PC-9 (cell line): ENCODE measurements at regions not wholly inside any gene's neighbourhood (a gene's known extent, or its start where the extent isn't known, plus 50 kb on each side); places are given as distances from the start of the nearest gene placed in this dataset.

Experiments used
- BruUV-seq: library from RNA; stranded (reverse); fragments of 400-500 nt; replicated peaks from 2 replicates; lab custom pipeline; 2021; lab: Mats Ljungman, UMichigan
- CTCF ChIA-PET: fragments of 300-600 bp; sonication (Branson Sonifier 250); formaldehyde crosslinking; loops from one replicate; lab custom pipeline; 2022; ENCODE audit warnings: antibody characterized with exemption; lab: Charles Lee
- POLR2A ChIA-PET: fragments of 300-600 bp; sonication (Branson Sonifier 250); formaldehyde crosslinking; loops from one replicate; lab custom pipeline; 2022; ENCODE audit warnings: antibody characterized with exemption; ENCODE audit not compliant: unreplicated experiment; lab: Charles Lee
- DNase-seq, 2 experiments: peaks; one replicate each; pipeline versions ENCODE4 v3.0.0 to v3.0.0-alpha.2; 2015 to 2022; ENCODE audit warnings: mixed read lengths in 1 of 2
- H2AFZ ChIP-seq: fragments of 200-600 bp; sonication (generic); 2 replicates; pipeline ENCODE4 v1.8.1; 2017; ENCODE audit warnings: antibody characterized with exemption
- H3F3A ChIP-seq: fragments of 200-600 bp; sonication (generic); 2 replicates; pipeline ENCODE4 v1.8.1; 2017; ENCODE audit warnings: antibody characterized with exemption, mild to moderate bottlenecking, low read depth; ENCODE audit not compliant: insufficient read depth
- H3K27ac ChIP-seq: fragments of 200-600 bp; sonication (generic); 2 replicates; pipeline ENCODE4 v1.6.1; 2016; ENCODE audit warnings: mixed run types
- H3K27me3 ChIP-seq: fragments of 200-600 bp; sonication (generic); 2 replicates; pipeline ENCODE4 v1.6.1; 2016; ENCODE audit warnings: low read depth, mixed run types; ENCODE audit not compliant: insufficient read depth
- H3K36me3 ChIP-seq: fragments of 200-600 bp; sonication (generic); 2 replicates; pipeline ENCODE4 v1.6.1; 2016; ENCODE audit warnings: low read depth, mixed run types
- H3K4me1 ChIP-seq: fragments of 200-600 bp; sonication (generic); replicated peaks from 2 replicates; pipeline ENCODE4 v1.6.1; 2016; ENCODE audit warnings: mixed run types; ENCODE audit not compliant: insufficient read depth
- H3K4me2 ChIP-seq: fragments of 200-600 bp; sonication (generic); 2 replicates; pipeline ENCODE4 v1.6.1; 2017; ENCODE audit warnings: mixed run types
- H3K4me3 ChIP-seq: fragments of 200-600 bp; sonication (generic); 2 replicates; pipeline ENCODE4 v1.6.1; 2016; ENCODE audit warnings: mixed run types
- H3K79me2 ChIP-seq: fragments of 200-600 bp; sonication (generic); 2 replicates; pipeline ENCODE4 v1.6.1; 2017; ENCODE audit warnings: low read depth, mixed run types
- H3K9me2 ChIP-seq: fragments of 200-600 bp; sonication (generic); 2 replicates; pipeline ENCODE4 v1.8.1; 2017; ENCODE audit warnings: mild to moderate bottlenecking; ENCODE audit not compliant: insufficient read depth
- H3K9me3 ChIP-seq: fragments of 200-600 bp; sonication (generic); 2 replicates; pipeline ENCODE4 v1.8.1; 2016; ENCODE audit warnings: low read depth; ENCODE audit not compliant: insufficient read depth
- H4K20me1 ChIP-seq: fragments of 200-600 bp; sonication (generic); 2 replicates; pipeline ENCODE4 v1.8.1; 2017; ENCODE audit not compliant: insufficient read depth
- CTCF ChIP-seq: fragments of 200-600 bp; sonication (generic); conservative IDR thresholded peaks from 2 replicates; pipeline ENCODE4 v1.6.1; 2017; ENCODE audit warnings: mixed run types, antibody characterized with exemption, mild to moderate bottlenecking, moderate library complexity
- EZH2 ChIP-seq: fragments of 200-600 bp; sonication (generic); IDR thresholded peaks from 2 replicates; pipeline ENCODE4 v1.8.0; 2017; ENCODE audit warnings: antibody characterized with exemption, low read depth
- intact Hi-C: fragments of 100-400 bp; cut with micrococcal nuclease; formaldehyde crosslinking; loops from one replicate; pipeline ENCODE4 v1.10.0; 2022; ENCODE audit not compliant: unreplicated experiment

GRCh38 chr6:113143206-113143605 lies 713.9 kb upstream of the MARCKS start:
- H3F3A ChIP-seq = no peaks in the 10 kb centered on the region
- ChIA-PET CTCF (no interaction called here), POLR2A (interaction anchor here (0.6 kb wide), 1 partner anchor 43 kb away, joined by 7 read pairs; no protein-coding TSS in a partner anchor)
- TF ChIP-seq CTCF = no peak
- TF ChIP-seq EZH2 = no peak
- H3K9me3 ChIP-seq = peaks cover 10% of the 10 kb centered on the region; the same call in 1 of the 2 replicates
- H4K20me1 ChIP-seq = no peaks in the 10 kb centered on the region
- H3K79me2 ChIP-seq = no peaks in the 10 kb centered on the region
- BruUV-seq = no TSS peak
- no peaks in the 10 kb centered on the region for H3K36me3 ChIP-seq
- H3K27ac ChIP-seq = no peak overlapping the region
- peaks cover 4% of the 10 kb centered on the region; the same call in 1 of the 2 replicates for H3K9me2 ChIP-seq
- no peak overlapping the region for H3K4me2 ChIP-seq
- intact Hi-C loops = no loop called here
- H3K4me3 ChIP-seq = no peak overlapping the region
- no peaks in the 10 kb centered on the region for H3K4me1 ChIP-seq
- H2AFZ ChIP-seq = no peak overlapping the region
- H3K27me3 ChIP-seq = no peaks in the 10 kb centered on the region
- no peak for DNase-seq

DNA sequence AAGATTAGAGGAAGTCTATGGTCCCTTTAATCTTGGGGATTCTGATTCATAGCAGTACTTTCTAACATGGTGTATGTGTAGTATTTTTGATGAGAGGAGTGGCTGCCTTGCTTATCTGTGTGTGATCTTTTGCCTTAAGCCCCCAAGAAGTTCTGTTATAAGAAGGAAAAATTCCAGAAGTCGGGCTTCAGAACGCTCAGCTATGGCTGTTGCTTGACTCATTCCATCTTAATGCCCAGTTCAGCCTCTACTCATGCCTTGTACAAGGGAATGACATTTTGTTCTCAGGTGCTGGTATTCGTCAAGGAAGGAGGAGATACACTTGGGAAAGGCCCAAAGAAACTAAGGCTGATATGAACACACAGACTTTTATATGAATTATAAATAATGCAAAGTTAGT lies 713.0 kb upstream of the MARCKS start:
- H3K4me1 ChIP-seq = no peaks in the 10 kb centered on the region

GRCh38 chr6:113146878-113147277 lies 710.3 kb upstream of the MARCKS start:
- Histone ChIP-seq H3K36me3 (no peaks in the 10 kb centered on the region), H3F3A (no peaks in the 10 kb centered on the region), H3K27ac (no peak overlapping the region), H3K27me3 (no peaks in the 10 kb centered on the region), H3K4me1 (no peaks in the 10 kb centered on the region), H3K4me2 (no peak overlapping the region), H3K9me2 (peaks cover 7% of the 10 kb centered on the region; the same call in 1 of the 2 replicates), H3K9me3 (peaks cover 9% of the 10 kb centered on the region; the same call in 1 of the 2 replicates), H3K79me2 (no peaks in the 10 kb centered on the region), H3K4me3 (no peak overlapping the region), H4K20me1 (no peaks in the 10 kb centered on the region), H2AFZ (no peak overlapping the region)
- no TSS peak for BruUV-seq
- POLR2A ChIA-PET = no interaction called here
- CTCF ChIA-PET = no interaction called here
- TF ChIP-seq CTCF = no peak
- no peak for TF ChIP-seq EZH2
- DNase-seq = no peak
- intact Hi-C loops = no loop called here

More for the DNA sequence above, 713.0 kb upstream of the MARCKS start:
- DNase-seq = no peak
- Histone ChIP-seq H3K36me3 (no peaks in the 10 kb centered on the region), H4K20me1 (no peaks in the 10 kb centered on the region), H3F3A (no peaks in the 10 kb centered on the region), H3K9me3 (0 out of 2 replicates have a peak, but pooled peaks cover 5% of the 10 kb centered on the region), H2AFZ (no peak overlapping the region), H3K9me2 (peaks cover 7% of the 10 kb centered on the region; the same call in 1 of the 2 replicates), H3K4me2 (no peak overlapping the region), H3K27me3 (no peaks in the 10 kb centered on the region), H3K4me3 (no peak overlapping the region), H3K27ac (no peak overlapping the region), H3K79me2 (no peaks in the 10 kb centered on the region)
- TF ChIP-seq CTCF (no peak), EZH2 (no peak)
- intact Hi-C loops = no loop called here
- CTCF ChIA-PET = no interaction called here
- POLR2A ChIA-PET = no interaction called here
- BruUV-seq = no TSS peak
